Keratinocyte (primary cell): ENCODE measurements at regions not wholly inside any gene's neighbourhood (a gene's known extent, or its start where the extent isn't known, plus 50 kb on each side); places are given as distances from the start of the nearest gene placed in this dataset.

Experiments
- DNase-seq: peaks from one replicate; pipeline ENCODE4 v3.0.0-alpha.2; 2011; ENCODE audit warnings: low read depth, missing footprints, low spot score
- FAIRE-seq: peaks from 2 replicates; lab custom pipeline; 2011; peaks lifted over from hg19 to GRCh38; lab: Jason Lieb, UNC
- H2AFZ ChIP-seq: 2 replicates; pipeline ENCODE4 v1.6.0; 2012; ENCODE audit warnings: low read length, control low read depth, inconsistent platforms; ENCODE audit not compliant: control insufficient read depth
- H3K27ac ChIP-seq: 2 replicates; pipeline ENCODE4 v1.5.1; 2011; ENCODE audit warnings: low read length; ENCODE audit not compliant: control insufficient read depth, insufficient read depth
- H3K27me3 ChIP-seq: 3 replicates; pipeline ENCODE4 v1.6.0; 2011; ENCODE audit warnings: low read length; ENCODE audit not compliant: control insufficient read depth, insufficient read depth; ENCODE audit errors: extremely low read depth
- H3K36me3 ChIP-seq, 2 experiments: 2 replicates in 1 of 2; 3 replicates in 1 of 2; pipeline ENCODE4 v1.5.1; 2011; ENCODE audit warnings: low read length in 2 of 2, mild to moderate bottlenecking in 1 of 2; ENCODE audit not compliant: control insufficient read depth in 2 of 2, insufficient read depth in 2 of 2; ENCODE audit errors: extremely low read depth in 1 of 2
- H3K4me1 ChIP-seq: 3 replicates; pipeline ENCODE4 v1.5.1; 2011; ENCODE audit warnings: low read length; ENCODE audit not compliant: control insufficient read depth, insufficient read depth; ENCODE audit errors: extremely low read depth
- H3K4me2 ChIP-seq: 3 replicates; pipeline ENCODE4 v1.6.0; 2011; ENCODE audit warnings: low read depth, low read length; ENCODE audit not compliant: control insufficient read depth, insufficient read depth; ENCODE audit errors: extremely low read depth
- H3K4me3 ChIP-seq, 3 experiments: fragments of 200-600 bp in 1 of 3; sonication (generic) in 1 of 3; 2 replicates in 2 of 3; 3 replicates in 1 of 3; pipeline ENCODE4 v1.5.1; 2011 to 2016; ENCODE audit warnings: low read length in 3 of 3, mild to moderate bottlenecking in 3 of 3, control low read depth in 2 of 3, inconsistent platforms in 1 of 3, low read depth in 1 of 3, mixed read lengths in 1 of 3, mixed run types in 1 of 3, moderate library complexity in 1 of 3; ENCODE audit not compliant: control insufficient read depth in 2 of 3, insufficient read depth in 2 of 3; ENCODE audit errors: extremely low read depth in 1 of 3
- H3K79me2 ChIP-seq: 2 replicates; pipeline ENCODE4 v1.6.0; 2012; ENCODE audit warnings: low read length; ENCODE audit not compliant: control insufficient read depth, insufficient read depth
- H3K9ac ChIP-seq: 3 replicates; pipeline ENCODE4 v1.6.0; 2011; ENCODE audit warnings: low read length; ENCODE audit not compliant: control insufficient read depth, insufficient read depth; ENCODE audit errors: extremely low read depth
- H3K9me1 ChIP-seq: 3 replicates; pipeline ENCODE4 v1.6.0; 2011; ENCODE audit warnings: low read length; ENCODE audit not compliant: control insufficient read depth, insufficient read depth; ENCODE audit errors: extremely low read depth
- H3K9me3 ChIP-seq: 2 replicates; pipeline ENCODE4 v1.5.1; 2012; ENCODE audit warnings: low read depth, low read length; ENCODE audit not compliant: control insufficient read depth
- H4K20me1 ChIP-seq: 3 replicates; pipeline ENCODE4 v1.6.0; 2011; ENCODE audit warnings: low read length; ENCODE audit not compliant: control insufficient read depth, insufficient read depth; ENCODE audit errors: extremely low read depth
- CTCF ChIP-seq, 3 experiments: IDR thresholded peaks in 1 of 3; conservative IDR thresholded peaks in 1 of 3; optimal IDR thresholded peaks in 1 of 3; 2 replicates in 2 of 3; 3 replicates in 1 of 3; pipeline versions ENCODE3 to v1.5.1; 2011; ENCODE audit warnings: low read length in 3 of 3, mild to moderate bottlenecking in 3 of 3, moderate library complexity in 2 of 3, control low read depth in 1 of 3, inconsistent platforms in 1 of 3; ENCODE audit not compliant: insufficient read depth in 2 of 3; ENCODE audit errors: extremely low read depth in 1 of 3
- EZH2 ChIP-seq: IDR thresholded peaks from one replicate; pipeline ENCODE4 v1.6.1; 2012; ENCODE audit warnings: inconsistent platforms, mild to moderate bottlenecking, low read length, moderate library complexity
- dilution Hi-C: fragments of 300-500 bp; cut with MboI; formaldehyde crosslinking; loops from one replicate; pipeline ENCODE4 v1.7.0; 2020; ENCODE audit warnings: low sequenced_read_pairs; ENCODE audit not compliant: extremely low pct_ligation_motif_present

GRCh38 chr6:141464490-141464889 is 668.2 kb upstream of the GJE1 start:
- no peaks in the 10 kb centered on the region for H3K27me3 ChIP-seq
- no peak overlapping the region for H3K27ac ChIP-seq
- H3K9ac ChIP-seq = no peak overlapping the region
- no peaks in the 10 kb centered on the region for H3K36me3 ChIP-seq
- no peaks in the 10 kb centered on the region for H4K20me1 ChIP-seq
- no peak overlapping the region for H3K4me2 ChIP-seq
- H3K9me1 ChIP-seq = no peaks in the 10 kb centered on the region
- FAIRE-seq (no peak), DNase-seq (no peak)
- H2AFZ ChIP-seq = no peak overlapping the region
- H3K79me2 ChIP-seq = no peaks in the 10 kb centered on the region
- no peaks in the 10 kb centered on the region for H3K9me3 ChIP-seq
- H3K4me3 ChIP-seq = no peak overlapping the region
- dilution Hi-C loops = no loop called here
- no peak for TF ChIP-seq EZH2
- TF ChIP-seq CTCF (optimal IDR thresholded peaks at IDR 0.05 in 1 of 3, IDR thresholded peaks at IDR 0.05 in 1 of 3, conservative IDR thresholded peaks at IDR 0.05 in 1 of 3; ENCODE audit: extremely low read depth in 1 of 3, insufficient read depth in 2 of 3, low read length in 3 of 3) = no peak
- H3K4me1 ChIP-seq = no peaks in the 10 kb centered on the region

- no peaks in the 10 kb centered on the region for H3K27me3 ChIP-seq
- dilution Hi-C loops = no loop called here
- no peaks in the 10 kb centered on the region for H3K79me2 ChIP-seq
- no peak overlapping the region for H3K9ac ChIP-seq
- H3K36me3 ChIP-seq = no peaks in the 10 kb centered on the region
- no peak overlapping the region for H3K27ac ChIP-seq
- H3K4me1 ChIP-seq = no peaks in the 10 kb centered on the region
- no peak overlapping the region for H3K4me2 ChIP-seq
- H4K20me1 ChIP-seq = no peaks in the 10 kb centered on the region
- H3K9me3 ChIP-seq = no peaks in the 10 kb centered on the region
- no peak overlapping the region for H2AFZ ChIP-seq
- TF ChIP-seq CTCF (optimal IDR thresholded peaks at IDR 0.05 in 1 of 3, IDR thresholded peaks at IDR 0.05 in 1 of 3, conservative IDR thresholded peaks at IDR 0.05 in 1 of 3; ENCODE audit: extremely low read depth in 1 of 3, insufficient read depth in 2 of 3, low read length in 3 of 3) (no peak), EZH2 (no peak)
- H3K4me3 ChIP-seq = no peak overlapping the region
- H3K9me1 ChIP-seq = no peaks in the 10 kb centered on the region
- DNase-seq (no peak), FAIRE-seq (no peak)
These were observed 669.3 kb upstream of the GJE1 start for GRCh38 chr6:141463237-141463977.
